H9 (cell line): ENCODE measurements at regions not wholly inside any gene's neighbourhood (a gene's known extent, or its start where the extent isn't known, plus 50 kb on each side); places are given as distances from the start of the nearest gene placed in this dataset.

Experiments
- DNase-seq: peaks from one replicate; pipeline ENCODE4 v3.0.0-alpha.2; 2017
- H2AFZ ChIP-seq: one replicate; pipeline ENCODE4 v1.6.1; 2013; ENCODE audit warnings: mild to moderate bottlenecking, low read length, control low read depth, moderate library complexity
- H2AK5ac ChIP-seq: 2 replicates; pipeline ENCODE4 v1.6.1; 2013; ENCODE audit warnings: low read length, control low read depth, mixed read lengths; ENCODE audit not compliant: insufficient read length
- H2BK120ac ChIP-seq: one replicate; pipeline ENCODE4 v1.6.1; 2013; ENCODE audit warnings: low read depth, mild to moderate bottlenecking, low read length, control low read depth, inconsistent platforms; ENCODE audit not compliant: poor library complexity, severe bottlenecking
- H2BK12ac ChIP-seq: 2 replicates; pipeline ENCODE4 v1.6.1; 2013; ENCODE audit warnings: low read length, control low read depth, mixed read lengths, low read depth; ENCODE audit not compliant: insufficient read length
- H2BK15ac ChIP-seq: 2 replicates; pipeline ENCODE4 v1.6.1; 2013; ENCODE audit warnings: low read depth, low read length, control low read depth
- H2BK20ac ChIP-seq: one replicate; pipeline ENCODE4 v1.6.1; 2013; ENCODE audit warnings: low read depth, mild to moderate bottlenecking, low read length, control low read depth, inconsistent platforms; ENCODE audit not compliant: poor library complexity, severe bottlenecking
- H2BK5ac ChIP-seq: 2 replicates; pipeline ENCODE4 v1.6.1; 2013; ENCODE audit warnings: low read length, control low read depth, mixed read lengths; ENCODE audit not compliant: insufficient read length
- H3K14ac ChIP-seq: 2 replicates; pipeline ENCODE4 v1.6.1; 2013; ENCODE audit warnings: low read length, control low read depth; ENCODE audit not compliant: insufficient read depth
- H3K18ac ChIP-seq: 2 replicates; pipeline ENCODE4 v1.6.1; 2013; ENCODE audit warnings: low read depth, mild to moderate bottlenecking, mixed read lengths, low read length, control low read depth; ENCODE audit not compliant: insufficient read length
- H3K23ac ChIP-seq: 2 replicates; pipeline ENCODE4 v1.6.1; 2013; ENCODE audit warnings: low read length, control low read depth, mixed read lengths, low read depth; ENCODE audit not compliant: insufficient read length
- H3K23me2 ChIP-seq: 2 replicates; pipeline ENCODE4 v1.6.1; 2013; ENCODE audit warnings: low read depth, mild to moderate bottlenecking, mixed read lengths, low read length, control low read depth; ENCODE audit not compliant: insufficient read length, poor library complexity, severe bottlenecking
- H3K27ac ChIP-seq: 2 replicates; pipeline ENCODE4 v1.5.1; 2013; ENCODE audit warnings: low read length, control low read depth, mixed read lengths, low read depth; ENCODE audit not compliant: insufficient read length
- H3K27me3 ChIP-seq: 2 replicates; pipeline ENCODE4 v1.6.1; 2013; ENCODE audit warnings: low read length, control low read depth, inconsistent platforms; ENCODE audit not compliant: insufficient read depth
- H3K4ac ChIP-seq: 2 replicates; pipeline ENCODE4 v1.6.1; 2013; ENCODE audit warnings: low read depth, mild to moderate bottlenecking, control low read depth, inconsistent platforms, low read length, moderate library complexity
- H3K4me1 ChIP-seq: 2 replicates; pipeline ENCODE4 v1.6.1; 2013; ENCODE audit warnings: low read length, control low read depth, inconsistent platforms; ENCODE audit not compliant: insufficient read depth
- H3K4me2 ChIP-seq: 2 replicates; pipeline ENCODE4 v1.6.1; 2013; ENCODE audit warnings: low read length, control low read depth, mixed read lengths; ENCODE audit not compliant: insufficient read length, insufficient read depth
- H3K56ac ChIP-seq: 2 replicates; pipeline ENCODE4 v1.6.1; 2013; ENCODE audit warnings: low read depth, mild to moderate bottlenecking, mixed read lengths, low read length, control low read depth; ENCODE audit not compliant: insufficient read length
- H3K79me1 ChIP-seq: 2 replicates; pipeline ENCODE4 v1.6.1; 2013; ENCODE audit warnings: low read depth, mild to moderate bottlenecking, moderate library complexity, low read length, control low read depth, inconsistent platforms; ENCODE audit not compliant: insufficient read depth, poor library complexity, severe bottlenecking
- H3K79me2 ChIP-seq: 2 replicates; pipeline ENCODE4 v1.6.1; 2013; ENCODE audit warnings: low read length, control low read depth, inconsistent platforms; ENCODE audit not compliant: insufficient read depth
- H3K9ac ChIP-seq: 2 replicates; pipeline ENCODE4 v1.6.1; 2013; ENCODE audit warnings: low read length, control low read depth, mixed read lengths; ENCODE audit not compliant: insufficient read length; ENCODE audit errors: extremely low read depth
- H3K9me3 ChIP-seq: one replicate; pipeline ENCODE4 v1.6.1; 2013; ENCODE audit warnings: low read depth, low read length, inconsistent platforms; ENCODE audit not compliant: control insufficient read depth
- H3T11ph ChIP-seq: one replicate; pipeline ENCODE4 v1.6.1; 2013; ENCODE audit warnings: mild to moderate bottlenecking, low read length, control low read depth, inconsistent platforms
- H4K20me1 ChIP-seq: one replicate; pipeline ENCODE4 v1.6.1; 2013; ENCODE audit not compliant: control insufficient read depth, insufficient read length, insufficient read depth
- H4K5ac ChIP-seq: 2 replicates; pipeline ENCODE4 v1.6.1; 2013; ENCODE audit warnings: low read depth, mild to moderate bottlenecking, mixed read lengths, low read length, control low read depth; ENCODE audit not compliant: insufficient read length
- H4K8ac ChIP-seq: replicated peaks from 2 replicates; pipeline ENCODE4 v1.6.1; 2013; ENCODE audit warnings: low read length, control low read depth, mixed read lengths, low read depth; ENCODE audit not compliant: insufficient read length
- H4K91ac ChIP-seq: 2 replicates; pipeline ENCODE4 v1.6.1; 2013; ENCODE audit warnings: low read depth, mild to moderate bottlenecking, moderate library complexity, mixed read lengths, low read length, control low read depth; ENCODE audit not compliant: insufficient read length
- H3K27ac Mint-ChIP-seq, 3 experiments: 2 replicates in 2 of 3; 3 replicates in 1 of 3; pipeline ENCODE4 v1.8.0; 2020 to 2021; ENCODE audit warnings: mixed read lengths in 3 of 3, mild to moderate bottlenecking in 1 of 3, moderate library complexity in 1 of 3
- H3K27me3 Mint-ChIP-seq: 2 replicates; pipeline ENCODE4 v1.8.0; 2021; ENCODE audit warnings: low read depth, mild to moderate bottlenecking, moderate library complexity, mixed read lengths
- H3K36me3 Mint-ChIP-seq, 3 experiments: 2 replicates in 2 of 3; 3 replicates in 1 of 3; pipeline ENCODE4 v1.8.0; 2020 to 2021; ENCODE audit warnings: low read depth in 3 of 3, mixed read lengths in 3 of 3; ENCODE audit not compliant: insufficient read depth in 1 of 3
- H3K4me1 Mint-ChIP-seq, 2 experiments: 2 replicates each; pipeline ENCODE4 v1.8.0; 2020; ENCODE audit warnings: mixed read lengths in 2 of 2
- H3K4me3 Mint-ChIP-seq, 2 experiments: 2 replicates in 1 of 2; 3 replicates in 1 of 2; pipeline ENCODE4 v1.8.0; 2020 to 2021; ENCODE audit warnings: mild to moderate bottlenecking in 2 of 2, mixed read lengths in 2 of 2, moderate library complexity in 1 of 2
- H3K9me3 Mint-ChIP-seq, 2 experiments: 2 replicates in 1 of 2; 3 replicates in 1 of 2; pipeline ENCODE4 v1.8.0; 2020; ENCODE audit warnings: mild to moderate bottlenecking in 2 of 2, mixed read lengths in 2 of 2, moderate library complexity in 1 of 2
- WGBS: extraction: QIAGEN DNeasy Blood & Tissue Kit; methylation state at CpG from one replicate; pipeline ENCODE4 v1.1.7; 2013; ENCODE audit warnings: missing lambda C conversion rate, low lambda C conversion rate, mixed read lengths; ENCODE audit not compliant: insufficient read length; ENCODE audit errors: extremely low coverage; 5-methylcytosine and 5-hydroxymethylcytosine counted together
- TF ChIP-seq, protein P1 (sequence below): fragments of 200-600 bp; sonication (generic); conservative IDR thresholded peaks from 3 replicates; pipeline ENCODE4 v1.8.0; 2021; ENCODE audit warnings: antibody characterized with exemption, mild to moderate bottlenecking

- Mint-ChIP-seq H3K27me3 (no peaks in the 10 kb centered on the region), H3K36me3 (peaks cover 0 to 8% (median 0%) of the 10 kb centered on the region in 3 experiments; a peak in 2 of 7 replicates), H3K27ac (no peak overlapping the region), H3K4me1 (peaks cover 24 to 26% of the 10 kb centered on the region in 2 experiments), H3K4me3 (no peak overlapping the region), H3K9me3 (peaks cover 0 to 4% of the 10 kb centered on the region in 2 experiments; a peak in 1 of 5 replicates)
- TF ChIP-seq, protein P1, sequence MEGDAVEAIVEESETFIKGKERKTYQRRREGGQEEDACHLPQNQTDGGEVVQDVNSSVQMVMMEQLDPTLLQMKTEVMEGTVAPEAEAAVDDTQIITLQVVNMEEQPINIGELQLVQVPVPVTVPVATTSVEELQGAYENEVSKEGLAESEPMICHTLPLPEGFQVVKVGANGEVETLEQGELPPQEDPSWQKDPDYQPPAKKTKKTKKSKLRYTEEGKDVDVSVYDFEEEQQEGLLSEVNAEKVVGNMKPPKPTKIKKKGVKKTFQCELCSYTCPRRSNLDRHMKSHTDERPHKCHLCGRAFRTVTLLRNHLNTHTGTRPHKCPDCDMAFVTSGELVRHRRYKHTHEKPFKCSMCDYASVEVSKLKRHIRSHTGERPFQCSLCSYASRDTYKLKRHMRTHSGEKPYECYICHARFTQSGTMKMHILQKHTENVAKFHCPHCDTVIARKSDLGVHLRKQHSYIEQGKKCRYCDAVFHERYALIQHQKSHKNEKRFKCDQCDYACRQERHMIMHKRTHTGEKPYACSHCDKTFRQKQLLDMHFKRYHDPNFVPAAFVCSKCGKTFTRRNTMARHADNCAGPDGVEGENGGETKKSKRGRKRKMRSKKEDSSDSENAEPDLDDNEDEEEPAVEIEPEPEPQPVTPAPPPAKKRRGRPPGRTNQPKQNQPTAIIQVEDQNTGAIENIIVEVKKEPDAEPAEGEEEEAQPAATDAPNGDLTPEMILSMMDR: no peak
- Histone ChIP-seq H2BK120ac (no peak overlapping the region), H3K79me2 (no peaks in the 10 kb centered on the region), H2BK15ac (no peak overlapping the region), H4K5ac (no peak overlapping the region), H4K8ac (no peak overlapping the region), H3K9me3 (no peaks in the 10 kb centered on the region), H2AFZ (no peak overlapping the region), H3K56ac (no peak overlapping the region), H2AK5ac (no peak overlapping the region), H2BK20ac (no peak overlapping the region), H3K4me1 (peaks cover 2% of the 10 kb centered on the region; the same call in 1 of the 2 replicates), H2BK12ac (no peak overlapping the region), H4K91ac (no peak overlapping the region), H3K23me2 (no peaks in the 10 kb centered on the region), H3K23ac (no peak overlapping the region), H3K18ac (no peak overlapping the region), H3K79me1 (no peaks in the 10 kb centered on the region), H4K20me1 (no peaks in the 10 kb centered on the region), H3K4ac (no peak overlapping the region), H3K4me2 (no peak overlapping the region), H3K9ac (no peak overlapping the region), H2BK5ac (no peak overlapping the region), H3K27me3 (no peaks in the 10 kb centered on the region), H3K14ac (no peak overlapping the region), H3T11ph (no peak overlapping the region), H3K27ac (no peak overlapping the region)
- no peak for DNase-seq
- no CpG with 5 or more reads among the region's 5 CpGs for WGBS
Observed at GRCh38 chr1:193606035-193606434, 419.6 kb upstream of the B3GALT2 start.
